ENCODE measurements at regions not wholly inside any gene's neighbourhood (a gene's known extent, or its start where the extent isn't known, plus 50 kb on each side); places are given as distances from the start of the nearest gene placed in this dataset.

- ChIA-PET CTCF (ENCODE audit: low intra/inter-chr PET ratio, low total read pairs) (no interaction called here), POLR2A (no interaction called here)
- no peaks in the 10 kb centered on the region for H3K4me1 ChIP-seq (ENCODE audit: insufficient read depth, low read length)
- no peak for ATAC-seq
- BruUV-seq (replicated peaks): no TSS peak
- no peaks in the 10 kb centered on the region for H3K79me2 ChIP-seq (ENCODE audit: insufficient read depth, low read length)
- H3K4me3 ChIP-seq (replicated peaks in 1 of 3; ENCODE audit: insufficient read depth in 1 of 3, low read depth in 2 of 3, low read length in 3 of 3): no peak overlapping the region
- intact Hi-C loops (cut with micrococcal nuclease; ENCODE audit: unreplicated experiment) (no loop called here), in situ Hi-C loops (cut with HindIII; ENCODE audit: extremely low pct_ligation_motif_present, low pct_unique_long_range_greater_than_20kb) (no loop called here)
- H2AFZ ChIP-seq (ENCODE audit: low read length): no peak overlapping the region
- H3K36me3 ChIP-seq (replicated peaks in 1 of 2; ENCODE audit: control insufficient read depth in 1 of 2, insufficient read depth in 2 of 2, low read length in 2 of 2): no peaks in the 10 kb centered on the region
- no peak overlapping the region for H3K4me2 ChIP-seq (ENCODE audit: low read depth, low read length)
- H3K27me3 ChIP-seq (ENCODE audit: control insufficient read depth in 1 of 2, insufficient read depth in 2 of 2, low read length in 2 of 2): peaks cover 0 to 1% of the 10 kb centered on the region in 2 experiments; a peak in 1 of 5 replicates
- DNase-seq (ENCODE audit: low spot score): no peak
- no peak overlapping the region for H3K9ac ChIP-seq (ENCODE audit: insufficient read depth, low read depth, low read length)
- no peak overlapping the region for H3K27ac ChIP-seq (ENCODE audit: extremely low read length, insufficient read depth, low read length)
- H4K20me1 ChIP-seq (ENCODE audit: insufficient read depth, low read length): no peaks in the 10 kb centered on the region
- FAIRE-seq: no peak
- WGBS (ENCODE audit: low lambda C conversion rate): 54% methylated on average over 1 of the region's 1 CpG
- H3K9me3 ChIP-seq (ENCODE audit: low read length): no peaks in the 10 kb centered on the region
- TF ChIP-seq CHD2 (IDR thresholded peaks at IDR 0.05; ENCODE audit: low read depth, low read length) (no peak), ZNF282 (IDR thresholded peaks at IDR 0.05; ENCODE audit: partially characterized antibody) (no peak), AGO2 (optimal IDR thresholded peaks at IDR 0.05; ENCODE audit: low read depth, low read length) (no peak), ZNF569 (CRISPR knock-in tag; IDR thresholded peaks at IDR 0.05; ENCODE audit: borderline replicate concordance) (no peak), SAFB2 (CRISPR knock-in tag; IDR thresholded peaks at IDR 0.05; ENCODE audit: borderline replicate concordance, low read depth) (no peak)
Measured at GRCh38 chr12:47573146-47573659, 132.6 kb downstream of the RPAP3 start.

- POLR2A ChIA-PET: no interaction called here
- CTCF ChIA-PET (ENCODE audit: low intra/inter-chr PET ratio, low total read pairs): no interaction called here
Measured at GRCh38 chr12:47570151-47570550, 135.7 kb downstream of the RPAP3 start.

More at GRCh38 chr12:47570151-47570550, 135.7 kb downstream of the RPAP3 start:
- TF ChIP-seq ZNF761 (CRISPR knock-in tag; conservative IDR thresholded peaks at IDR 0.05): no peak
- TF ChIP-seq REST (IDR thresholded peaks at IDR 0.05; ENCODE audit: borderline replicate concordance in 1 of 2, low read depth in 1 of 2, low read length in 2 of 2): no peak
- no peak for TF ChIP-seq ZNF572 (CRISPR knock-in tag; IDR thresholded peaks at IDR 0.05)
- no peak for TF ChIP-seq NR0B2 (CRISPR knock-in tag; IDR thresholded peaks at IDR 0.05)
- TF ChIP-seq, protein P1, sequence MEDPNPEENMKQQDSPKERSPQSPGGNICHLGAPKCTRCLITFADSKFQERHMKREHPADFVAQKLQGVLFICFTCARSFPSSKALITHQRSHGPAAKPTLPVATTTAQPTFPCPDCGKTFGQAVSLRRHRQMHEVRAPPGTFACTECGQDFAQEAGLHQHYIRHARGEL (CRISPR knock-in tag; IDR thresholded peaks at IDR 0.05): no peak
- no peak for TF ChIP-seq SNAPC5 (CRISPR knock-in tag; IDR thresholded peaks at IDR 0.05; ENCODE audit: borderline replicate concordance)
- Histone ChIP-seq H3K36me3 (replicated peaks in 1 of 2; ENCODE audit: control insufficient read depth in 1 of 2, insufficient read depth in 2 of 2, low read length in 2 of 2) (no peaks in the 10 kb centered on the region), H3K9ac (ENCODE audit: insufficient read depth, low read depth, low read length) (no peak overlapping the region), H3K27me3 (ENCODE audit: control insufficient read depth in 1 of 2, insufficient read depth in 2 of 2, low read length in 2 of 2) (peaks cover 0 to 3% of the 10 kb centered on the region in 2 experiments; a peak in 2 of 5 replicates), H2AFZ (ENCODE audit: low read length) (no peak overlapping the region), H3K4me1 (ENCODE audit: insufficient read depth, low read length) (no peaks in the 10 kb centered on the region), H3K79me2 (ENCODE audit: insufficient read depth, low read length) (no peaks in the 10 kb centered on the region), H4K20me1 (ENCODE audit: insufficient read depth, low read length) (no peaks in the 10 kb centered on the region), H3K4me2 (ENCODE audit: low read depth, low read length) (no peak overlapping the region), H3K4me3 (replicated peaks in 1 of 3; ENCODE audit: insufficient read depth in 1 of 3, low read depth in 2 of 3, low read length in 3 of 3) (no peak overlapping the region), H3K9me3 (ENCODE audit: low read length) (no peaks in the 10 kb centered on the region), H3K27ac (ENCODE audit: extremely low read length, insufficient read depth, low read length) (no peak overlapping the region)
- in situ Hi-C loops (cut with HindIII; ENCODE audit: extremely low pct_ligation_motif_present, low pct_unique_long_range_greater_than_20kb) (no loop called here), intact Hi-C loops (cut with micrococcal nuclease; ENCODE audit: unreplicated experiment) (no loop called here)
- WGBS (ENCODE audit: low lambda C conversion rate): 13% methylated on average over 3 of the region's 3 CpGs
- FAIRE-seq (no peak), DNase-seq (ENCODE audit: low spot score) (no peak), ATAC-seq (no peak)
- no TSS peak for BruUV-seq (replicated peaks)

Data from HepG2 (cell line).